HCT116 (cell line): ENCODE measurements at regions not wholly inside any gene's neighbourhood (a gene's known extent, or its start where the extent isn't known, plus 50 kb on each side); places are given as distances from the start of the nearest gene placed in this dataset.

Experiments
- ATAC-seq: fragments of 200-7000 bp; cut with Tn5 transposase; 2 replicates; pipeline ENCODE4 v1.9.1; 2020; ENCODE audit warnings: mild to moderate bottlenecking, moderate library complexity
- BruUV-seq: library from RNA; stranded (reverse); fragments of 400-500 nt; replicated peaks from 2 replicates; lab custom pipeline; 2021; lab: Mats Ljungman, UMichigan
- CTCF ChIA-PET: fragments of 300-600 bp; sonication (Branson Sonifier 250); formaldehyde crosslinking; loops from one replicate; lab custom pipeline; 2021; ENCODE audit warnings: antibody characterized with exemption; lab: Charles Lee
- POLR2A ChIA-PET: fragments of 300-600, 350-600 bp; sonication (Branson Sonifier 250); formaldehyde crosslinking; loops from one replicate; lab custom pipeline; 2021; ENCODE audit warnings: antibody characterized with exemption; lab: Charles Lee
- RAD21 ChIA-PET, 2 experiments: fragments of 300-600 bp; sonication (Branson Sonifier 250); formaldehyde crosslinking; loops; one replicate each; lab custom pipeline; 2023; ENCODE audit warnings: low total read pairs in 2 of 2; ENCODE audit not compliant: uncharacterized antibody in 2 of 2, unreplicated experiment in 2 of 2, low non-redundant PET in 1 of 2; lab: Charles Lee
- DNase-seq: peaks from one replicate; pipeline ENCODE4 v3.0.0-alpha.2; 2010; ENCODE audit warnings: low read depth, low spot score
- H2AFZ ChIP-seq: fragments of 200-600 bp; shearing (Covaris generic), sonication (generic); 2 replicates; pipeline ENCODE4 v1.6.1; 2017; ENCODE audit warnings: low read depth, mixed run types, mixed read lengths, antibody characterized with exemption, low read length; ENCODE audit not compliant: poor library complexity, severe bottlenecking
- H3K27ac ChIP-seq: 2 replicates; pipeline ENCODE4 v1.5.1; 2012; ENCODE audit warnings: low read depth, low read length
- H3K27me3 ChIP-seq: fragments of 200-600 bp; sonication (generic); 2 replicates; pipeline ENCODE4 v1.6.1; 2016; ENCODE audit warnings: mixed run types, low read length, mixed read lengths; ENCODE audit not compliant: insufficient read depth
- H3K36me3 ChIP-seq, 2 experiments: fragments of 200-500 bp in 1 of 2; fragments of 200-600 bp in 1 of 2; sonication (Bioruptor generic) in 1 of 2; sonication (generic) in 1 of 2; 2 replicates each; pipeline versions ENCODE4 v1.5.1 to v1.6.1; 2014 to 2016; ENCODE audit warnings: low read length in 2 of 2, inconsistent platforms in 1 of 2, mixed read lengths in 1 of 2, mixed run types in 1 of 2; ENCODE audit not compliant: insufficient read depth in 2 of 2, control insufficient read depth in 1 of 2
- H3K4me1 ChIP-seq, 2 experiments: fragments of 200-600 bp in 1 of 2; sonication (generic) in 1 of 2; 2 replicates each; pipeline versions ENCODE4 v1.5.1 to v1.6.1; 2012 to 2017; ENCODE audit warnings: low read length in 2 of 2, inconsistent platforms in 1 of 2, mild to moderate bottlenecking in 1 of 2, mixed read lengths in 1 of 2, mixed run types in 1 of 2, moderate library complexity in 1 of 2; ENCODE audit not compliant: insufficient read depth in 2 of 2, control insufficient read depth in 1 of 2
- H3K4me2 ChIP-seq: fragments of 200-600 bp; sonication (generic); 2 replicates; pipeline ENCODE4 v1.6.1; 2017; ENCODE audit warnings: mixed run types, low read length, mixed read lengths
- H3K4me3 ChIP-seq, 2 experiments: fragments of 200-600 bp in 1 of 2; sonication (generic) in 1 of 2; replicated peaks in 1 of 2; 2 replicates each; pipeline ENCODE4 v1.5.1; 2011 to 2016; ENCODE audit warnings: low read length in 2 of 2, control low read depth in 1 of 2, low read depth in 1 of 2, mild to moderate bottlenecking in 1 of 2, mixed read lengths in 1 of 2, mixed run types in 1 of 2
- H3K79me2 ChIP-seq: fragments of 200-600 bp; sonication (generic); 2 replicates; pipeline ENCODE4 v1.6.1; 2017; ENCODE audit warnings: mild to moderate bottlenecking, mixed run types, low read length, moderate library complexity, mixed read lengths; ENCODE audit not compliant: insufficient read depth
- H3K9ac ChIP-seq: fragments of 200-600 bp; sonication (generic); 2 replicates; pipeline ENCODE4 v1.6.1; 2016; ENCODE audit warnings: low read length, mixed read lengths
- H3K9me2 ChIP-seq: fragments of 200-600 bp; sonication (generic), shearing (Covaris generic); 2 replicates; pipeline ENCODE4 v1.6.1; 2017; ENCODE audit warnings: mixed run types, mild to moderate bottlenecking, moderate library complexity; ENCODE audit not compliant: insufficient read depth
- H3K9me3 ChIP-seq, 2 experiments: fragments of 200-500 bp in 1 of 2; fragments of 200-600 bp in 1 of 2; sonication (Bioruptor generic) in 1 of 2; sonication (generic) in 1 of 2; 2 replicates each; pipeline ENCODE4 v1.6.1; 2014 to 2017; ENCODE audit warnings: low read length in 2 of 2, mixed read lengths in 2 of 2, inconsistent platforms in 1 of 2, low read depth in 1 of 2, mild to moderate bottlenecking in 1 of 2, mixed run types in 1 of 2, moderate library complexity in 1 of 2; ENCODE audit not compliant: control insufficient read depth in 1 of 2, insufficient read depth in 1 of 2
- H4K20me1 ChIP-seq: fragments of 200-600 bp; sonication (generic), shearing (Covaris generic); 2 replicates; pipeline ENCODE4 v1.6.1; 2017; ENCODE audit warnings: mixed run types, mild to moderate bottlenecking, moderate library complexity; ENCODE audit not compliant: insufficient read depth
- ATF3 ChIP-seq: IDR thresholded peaks from 2 replicates; pipeline ENCODE4 v1.6.1; 2012
- CEBPB ChIP-seq: IDR thresholded peaks from 2 replicates; pipeline ENCODE4 v1.6.1; 2012; ENCODE audit warnings: low read depth
- CTCF ChIP-seq, 3 experiments: fragments of 200-600 bp in 1 of 3; sonication (generic) in 1 of 3; IDR thresholded peaks in 2 of 3; conservative IDR thresholded peaks in 1 of 3; 2 replicates each; pipeline ENCODE4 v1.5.1; 2012 to 2017; ENCODE audit warnings: low read depth in 2 of 3, low read length in 2 of 3, antibody characterized with exemption in 1 of 3, borderline replicate concordance in 1 of 3, control low read depth in 1 of 3, mild to moderate bottlenecking in 1 of 3, mixed read lengths in 1 of 3, mixed run types in 1 of 3, moderate library complexity in 1 of 3; ENCODE audit not compliant: insufficient read depth in 1 of 3
- EGR1 ChIP-seq: IDR thresholded peaks from 2 replicates; pipeline ENCODE4 v1.6.1; 2012; ENCODE audit warnings: low read depth
- EZH2 ChIP-seq: fragments of 200-600 bp; sonication (generic); IDR thresholded peaks from 2 replicates; pipeline ENCODE4 v1.6.1; 2017; ENCODE audit warnings: antibody characterized with exemption, mixed run types
- FOSL1 ChIP-seq: IDR thresholded peaks from 2 replicates; pipeline ENCODE4 v1.6.1; 2012; ENCODE audit warnings: low read depth
- MAX ChIP-seq: IDR thresholded peaks from 2 replicates; pipeline ENCODE4 v1.6.1; 2012
- POLR2A ChIP-seq: IDR thresholded peaks from 2 replicates; pipeline ENCODE4 v1.7.0; 2011; ENCODE audit warnings: borderline replicate concordance; ENCODE audit not compliant: insufficient read depth, insufficient read length; ENCODE audit errors: extremely low read depth
- POLR2AphosphoS5 ChIP-seq: IDR thresholded peaks from 2 replicates; pipeline ENCODE4 v1.6.1; 2011; ENCODE audit warnings: mild to moderate bottlenecking, low read depth, low read length, moderate library complexity
- TCF7L2 ChIP-seq: IDR thresholded peaks from 2 replicates; pipeline ENCODE4 v1.7.0; 2011; ENCODE audit warnings: borderline replicate concordance, inconsistent platforms; ENCODE audit not compliant: insufficient read depth, insufficient read length; ENCODE audit errors: extremely low read depth
- ZBTB33 ChIP-seq: IDR thresholded peaks from 2 replicates; pipeline ENCODE4 v1.6.1; 2011; ENCODE audit warnings: mild to moderate bottlenecking, low read length, moderate library complexity; ENCODE audit not compliant: insufficient replicate concordance; ENCODE audit errors: extremely low read depth
- ZFX ChIP-seq: fragments of 450-650 bp; IDR thresholded peaks from 2 replicates; pipeline ENCODE4 v1.6.1; 2017
- ZNF274 ChIP-seq: fragments of 200-500 bp; sonication (Bioruptor generic); IDR thresholded peaks from 2 replicates; pipeline ENCODE4 v1.6.1; 2014; ENCODE audit warnings: mild to moderate bottlenecking, low read depth, low read length, inconsistent platforms
- intact Hi-C: fragments of 100-400 bp; cut with micrococcal nuclease; formaldehyde crosslinking; loops from 2 replicates; pipeline ENCODE4 v1.10.0; 2022

- no TSS peak for BruUV-seq
- CTCF ChIA-PET = interaction anchor here (1.0 to 2.3 kb wide), 8 partner anchors 21 to 315 kb away, joined by 3 to 15 read pairs (median 3); partner anchors contain the start of gene SERTAD2
- H4K20me1 ChIP-seq = no peaks in the 10 kb centered on the region
- POLR2A ChIA-PET = interaction anchor here (0.7 to 5.6 kb wide), 21 partner anchors 9 to 617 kb away, joined by 3 to 47 read pairs (median 5); partner anchors contain the start of gene SERTAD2
- no peaks in the 10 kb centered on the region for H3K9me3 ChIP-seq
- peak overlapping the region; percentile 75 for H3K9ac ChIP-seq
- DNase-seq (peak; percentile 66), ATAC-seq (peak; percentile 37)
- H3K4me3 ChIP-seq = peak overlapping the region; percentile 29 to 34
- H3K4me1 ChIP-seq = peaks cover 73 to 93% of the 10 kb centered on the region in 2 experiments
- H3K9me2 ChIP-seq = no peaks in the 10 kb centered on the region
- H3K79me2 ChIP-seq = no peaks in the 10 kb centered on the region
- intact Hi-C loops = loop anchor here (2.0 kb wide), 3 partner anchors 21 to 191 kb away; no protein-coding TSS in a partner anchor
- no peaks in the 10 kb centered on the region for H3K36me3 ChIP-seq
- RAD21 ChIA-PET = interaction anchor here (0.7 to 1.6 kb wide), 7 partner anchors 21 to 189 kb away, joined by 3 to 11 read pairs (median 5); partner anchors contain the start of gene SERTAD2 (in 1 of the 2)
- peak overlapping the region; percentile 78 for H3K4me2 ChIP-seq
- H2AFZ ChIP-seq = no peak overlapping the region
- H3K27me3 ChIP-seq = no peaks in the 10 kb centered on the region
- peak overlapping the region; percentile 97 for H3K27ac ChIP-seq
- TF ChIP-seq ZFX (0 out of 2 replicates have a peak, but pooled peaks have one; percentile 27), POLR2AphosphoS5 (peak; percentile 71), MAX (no peak)
Observed at GRCh38 chr2:64837925-64838641, 151.1 kb upstream of the SLC1A4 start.

- BruUV-seq = no TSS peak
- intact Hi-C loops = loop anchor here (2.0 kb wide), 3 partner anchors 20 to 192 kb away; no protein-coding TSS in a partner anchor
- no peak for TF ChIP-seq CTCF (IDR thresholded peaks at IDR 0.05 in 2 of 3, conservative IDR thresholded peaks at IDR 0.05 in 1 of 3; ENCODE audit: borderline replicate concordance in 1 of 3, insufficient read depth in 1 of 3, low read depth in 2 of 3, low read length in 2 of 3)
- no peak for TF ChIP-seq TCF7L2
- TF ChIP-seq ZNF274 = no peak
- no peak for TF ChIP-seq FOSL1
- TF ChIP-seq EZH2 = no peak
- no peak for TF ChIP-seq ZFX
- no peak for TF ChIP-seq ZBTB33
- TF ChIP-seq CEBPB = no peak
- no peak; the same call in 1 of the 2 replicates for TF ChIP-seq POLR2AphosphoS5
- TF ChIP-seq ATF3 = no peak
- no peak for TF ChIP-seq EGR1
- TF ChIP-seq POLR2A = no peak
Observed at GRCh38 chr2:64838817-64839216, 150.4 kb upstream of the SLC1A4 start.

More at GRCh38 chr2:64838817-64839216, 150.4 kb upstream of the SLC1A4 start:
- no peaks in the 10 kb centered on the region for H4K20me1 ChIP-seq
- DNase-seq (peak; percentile 97), ATAC-seq (peak; percentile 73)
- H3K27me3 ChIP-seq = no peaks in the 10 kb centered on the region
- peak overlapping the region; percentile 29 to 34 for H3K4me3 ChIP-seq
- no peaks in the 10 kb centered on the region for H3K36me3 ChIP-seq
- H3K79me2 ChIP-seq = no peaks in the 10 kb centered on the region
- peak overlapping the region; percentile 97 for H3K27ac ChIP-seq
- peaks cover 71 to 86% of the 10 kb centered on the region in 2 experiments for H3K4me1 ChIP-seq
- H3K9ac ChIP-seq = peak overlapping the region; percentile 75
- ChIA-PET RAD21 (interaction anchor here (0.6 to 1.6 kb wide), 8 partner anchors 20 to 192 kb away, joined by 3 to 11 read pairs (median 4); partner anchors contain the start of gene SERTAD2 (in 1 of the 2)), POLR2A (interaction anchor here (0.6 to 5.6 kb wide), 27 partner anchors 10 to 616 kb away, joined by 3 to 47 read pairs (median 5); partner anchors contain the start of gene SERTAD2), CTCF (interaction anchor here (0.6 to 2.3 kb wide), 8 partner anchors 20 to 316 kb away, joined by 3 to 15 read pairs (median 3); partner anchors contain the start of gene SERTAD2)
- no peaks in the 10 kb centered on the region for H3K9me3 ChIP-seq
- no peaks in the 10 kb centered on the region for H3K9me2 ChIP-seq
- H2AFZ ChIP-seq = no peak overlapping the region
- H3K4me2 ChIP-seq = peak overlapping the region; percentile 78
